K562 (cell line): ENCODE measurements at regions not wholly inside any gene's neighbourhood (a gene's known extent, or its start where the extent isn't known, plus 50 kb on each side); places are given as distances from the start of the nearest gene placed in this dataset.
A peak's percentile ranks its signal among the peaks of the same experiment; 100 is the strongest.
"Not testable (repeated sequence)": the region's sequence is repeated elsewhere in the genome, so short reads cannot be mapped to it uniquely, and the experiment has no call there.

Source experiments
- ATAC-seq: fragments of 200-7000 bp; cut with Tn5 transposase; 3 replicates; pipeline ENCODE4 v1.9.1; 2020; ENCODE audit warnings: moderate library complexity
- BruUV-seq: library from RNA; stranded (reverse); fragments of 400-500 nt; replicated peaks from 2 replicates; lab custom pipeline; 2021; lab: Mats Ljungman, UMichigan
- CTCF ChIA-PET: fragments of 300-600 bp; formaldehyde crosslinking; extraction: SDS; loops from one replicate; lab custom pipeline; 2021; ENCODE audit warnings: low intra/inter-chr PET ratio; lab: Yijun Ruan, JAX
- POLR2A ChIA-PET: fragments of 300-600, 350-650 bp; sonication (Branson Sonifier 250); formaldehyde crosslinking; extraction: SDS; loops from one replicate; lab custom pipeline; 2021; ENCODE audit warnings: antibody characterized with exemption, inconsistent platforms; lab: Yijun Ruan, JAX
- DNase-seq, 4 experiments: peaks; one replicate each; pipeline versions ENCODE4 v3.0.0 to v3.0.0-alpha.2; 2011 to 2018; ENCODE audit warnings: low spot score in 3 of 4, mixed read lengths in 3 of 4; ENCODE audit errors: extremely low read depth in 1 of 4
- FAIRE-seq: peaks from 2 replicates; lab custom pipeline; 2011; peaks lifted over from hg19 to GRCh38; lab: Jason Lieb, UNC
- H2AFZ ChIP-seq: 2 replicates; pipeline ENCODE4 v1.6.0; 2011; ENCODE audit warnings: low read depth, low read length, control low read depth, inconsistent platforms
- H3K27ac ChIP-seq: fragments of 200-600 bp; 3 replicates; pipeline ENCODE4 v1.8.0; 2011; ENCODE audit warnings: low read depth, mild to moderate bottlenecking, control low read depth, inconsistent platforms, low read length, moderate library complexity, mixed read lengths; ENCODE audit errors: extremely low read depth
- H3K27me3 ChIP-seq, 2 experiments: fragments of 300-600 bp in 1 of 2; 2 replicates in 1 of 2; 3 replicates in 1 of 2; pipeline versions ENCODE4 v1.6.0 to v1.8.0; 2011; ENCODE audit warnings: inconsistent platforms in 2 of 2, low read length in 2 of 2, mild to moderate bottlenecking in 1 of 2, mixed read lengths in 1 of 2, moderate library complexity in 1 of 2; ENCODE audit not compliant: control insufficient read depth in 2 of 2, insufficient read depth in 2 of 2
- H3K36me3 ChIP-seq: fragments of 300-600 bp; 3 replicates; pipeline ENCODE4 v1.8.0; 2011; ENCODE audit warnings: mild to moderate bottlenecking, low read length, inconsistent platforms; ENCODE audit not compliant: control insufficient read depth, insufficient read depth
- H3K4me1 ChIP-seq, 2 experiments: fragments of 200-600 bp in 1 of 2; replicated peaks in 1 of 2; 2 replicates in 1 of 2; 3 replicates in 1 of 2; pipeline versions ENCODE4 v1.5.1 to v1.8.0; 2011; ENCODE audit warnings: inconsistent platforms in 2 of 2, low read length in 2 of 2, mild to moderate bottlenecking in 1 of 2, mixed read lengths in 1 of 2, moderate library complexity in 1 of 2; ENCODE audit not compliant: control insufficient read depth in 2 of 2, insufficient read depth in 2 of 2
- H3K4me2 ChIP-seq: 2 replicates; pipeline ENCODE4 v1.6.1; 2011; ENCODE audit warnings: low read length, control low read depth, inconsistent platforms, mixed read lengths; ENCODE audit not compliant: insufficient read depth
- H3K4me3 ChIP-seq: fragments of 200-600 bp; sonication (generic), shearing (Covaris generic); 2 replicates; pipeline ENCODE4 v1.5.1; 2016; ENCODE audit warnings: control low read depth, inconsistent platforms
- H3K79me2 ChIP-seq: fragments of 200-600 bp; 3 replicates; pipeline ENCODE4 v1.8.0; 2011; ENCODE audit warnings: low read length, inconsistent platforms; ENCODE audit not compliant: control insufficient read depth, insufficient read depth
- H3K9ac ChIP-seq, 2 experiments: 2 replicates each; pipeline versions ENCODE4 v1.6.0 to v1.6.1; 2011; ENCODE audit warnings: low read depth in 2 of 2, low read length in 2 of 2, control low read depth in 1 of 2, inconsistent platforms in 1 of 2, mild to moderate bottlenecking in 1 of 2, mixed read lengths in 1 of 2; ENCODE audit not compliant: insufficient read depth in 1 of 2
- H3K9me1 ChIP-seq: one replicate; pipeline ENCODE4 v1.6.0; 2011; ENCODE audit warnings: inconsistent platforms, mild to moderate bottlenecking, low read length, moderate library complexity; ENCODE audit not compliant: control insufficient read depth, insufficient read depth
- H3K9me3 ChIP-seq: replicated peaks from 2 replicates; pipeline ENCODE4 v1.5.1; 2011; ENCODE audit warnings: low read depth, low read length, inconsistent platforms; ENCODE audit not compliant: control insufficient read depth, insufficient read depth
- H4K20me1 ChIP-seq: replicated peaks from 2 replicates; pipeline ENCODE4 v1.6.1; 2011; ENCODE audit warnings: low read length, inconsistent platforms, mixed read lengths; ENCODE audit not compliant: control insufficient read depth, insufficient read depth
- ATF1 ChIP-seq, 2 experiments: fragments of 450-650 bp in 1 of 2; IDR thresholded peaks; 2 replicates each; pipeline ENCODE4 v1.6.1; 2016; ENCODE audit warnings: missing compliant biosample characterization in 1 of 2, missing genetic modification characterization in 1 of 2
- ATF7 ChIP-seq: fragments of 450-650 bp; IDR thresholded peaks from 2 replicates; pipeline ENCODE4 v1.7.1; 2014; ENCODE audit warnings: mild to moderate bottlenecking, moderate library complexity
- CREM ChIP-seq: IDR thresholded peaks from 2 replicates; pipeline ENCODE4 v1.6.1; 2014; ENCODE audit warnings: antibody characterized with exemption, low read depth
- CTBP1 ChIP-seq: fragments of 450-650 bp; IDR thresholded peaks from 2 replicates; pipeline ENCODE4 v1.6.1; 2016; ENCODE audit warnings: borderline replicate concordance
- CTCF ChIP-seq, 3 experiments: IDR thresholded peaks in 2 of 3; conservative IDR thresholded peaks in 1 of 3; 2 replicates each; pipeline ENCODE4 v1.5.1; 2011 to 2012; ENCODE audit warnings: low read length in 3 of 3, mild to moderate bottlenecking in 3 of 3, control low read depth in 2 of 3, improper control_type of control experiment in 1 of 3, inconsistent platforms in 1 of 3, low read depth in 1 of 3, mixed read lengths in 1 of 3, moderate library complexity in 1 of 3; ENCODE audit not compliant: insufficient read depth in 2 of 3
- L3MBTL2 ChIP-seq: fragments of 450-650 bp; IDR thresholded peaks from 2 replicates; pipeline ENCODE4 v1.6.1; 2016; ENCODE audit warnings: mild to moderate bottlenecking, moderate library complexity
- RAD21 ChIP-seq, 2 experiments: fragments of 250-450 bp in 1 of 2; fragments of 450-650 bp in 1 of 2; sonication (Bioruptor Pico) in 1 of 2; formaldehyde crosslinking in 1 of 2; IDR thresholded peaks in 1 of 2; conservative IDR thresholded peaks in 1 of 2; 2 replicates each; pipeline versions ENCODE4 v1.4.0 to v1.8.0; 2020 to 2022; ENCODE audit warnings: mild to moderate bottlenecking in 2 of 2, moderate library complexity in 1 of 2
- WGBS: fragments of 100-300 bp; shearing (Covaris generic); methylation state at CpG from one replicate; pipeline ENCODE4 v1.1.6; 2016; ENCODE audit warnings: low coverage, mixed read lengths; ENCODE audit not compliant: insufficient coverage; ENCODE audit errors: missing lambda C conversion rate; 5-methylcytosine and 5-hydroxymethylcytosine counted together
- in situ Hi-C: fragments of 300-500 bp; cut with MboI; formaldehyde crosslinking; loops from 4 replicates; pipeline ENCODE4 v1.15.0; 2018; ENCODE audit warnings: inconsistent platforms, mixed read lengths
- intact Hi-C: fragments of 100-400 bp; cut with micrococcal nuclease; formaldehyde crosslinking; loops from 2 replicates; pipeline ENCODE4 v1.14.2; 2022

DNA sequence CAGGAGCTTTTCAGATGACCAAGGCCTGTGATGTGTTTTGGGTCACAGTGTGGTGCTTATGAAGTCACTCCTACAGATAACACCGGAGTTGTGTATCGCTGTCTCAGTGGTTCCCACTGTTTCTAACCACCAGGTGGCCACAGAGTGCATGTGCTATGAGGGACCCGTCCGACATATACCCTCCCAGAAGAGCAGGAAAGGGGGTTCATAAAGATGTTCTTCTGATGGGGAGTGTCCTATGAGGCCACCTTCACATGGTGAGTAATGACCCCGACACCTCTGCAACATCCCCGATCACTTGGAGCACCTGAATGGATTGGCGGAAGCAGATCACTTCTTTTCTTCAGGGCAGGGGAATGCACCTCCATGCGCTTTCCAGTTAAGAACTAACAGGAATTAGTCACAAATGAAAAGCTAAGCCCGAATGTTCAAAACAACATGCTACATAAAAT, 60.5 kb upstream of the PPIAL4F start:
- H3K4me1 ChIP-seq; H4K20me1 ChIP-seq; POLR2A ChIA-PET; H3K79me2 ChIP-seq; H3K9me3 ChIP-seq; H3K4me2 ChIP-seq; DNase-seq; CTCF ChIA-PET; BruUV-seq; H3K27me3 ChIP-seq; H3K4me3 ChIP-seq; H3K9ac ChIP-seq; intact Hi-C loops; H3K27ac ChIP-seq; in situ Hi-C loops; FAIRE-seq; H3K9me1 ChIP-seq; H3K36me3 ChIP-seq; TF ChIP-seq ATF1 (CRISPR knock-in tag; IDR thresholded peaks at IDR 0.05): not testable (repeated sequence)
- 41% methylated on average over 5 of the region's 9 CpGs for WGBS
- TF ChIP-seq RAD21 (CRISPR knock-in tag; conservative IDR thresholded peaks at IDR 0.05 in 1 of 2, IDR thresholded peaks at IDR 0.05 in 1 of 2), result peak; percentile 10 to 42; a peak in 2 of 4 replicates
- peak; percentile 48; the same call in 1 of the 2 replicates for TF ChIP-seq CREM
- 0 out of 2 replicates have a peak, but pooled peaks have one; percentile 21 for TF ChIP-seq L3MBTL2
- peak in 2 of 3 experiments; percentile 2 to 37; a peak in 1 of 6 replicates for TF ChIP-seq CTCF (IDR thresholded peaks at IDR 0.05 in 2 of 3, conservative IDR thresholded peaks at IDR 0.05 in 1 of 3; ENCODE audit: insufficient read depth in 2 of 3, low read depth in 1 of 3, low read length in 3 of 3)
- peak; percentile 26; the same call in 1 of the 2 replicates for TF ChIP-seq CTBP1
- peak; percentile 67 for TF ChIP-seq ATF1 (tag; IDR thresholded peaks at IDR 0.05)
- TF ChIP-seq ATF7, result peak; percentile 43; the same call in 1 of the 2 replicates
- peak; percentile 98 for ATAC-seq
- peak overlapping the region; percentile 63; the same call in 1 of the 2 replicates for H2AFZ ChIP-seq
